GM21360 (cell line): ENCODE measurements at regions not wholly inside any gene's neighbourhood (a gene's known extent, or its start where the extent isn't known, plus 50 kb on each side); places are given as distances from the start of the nearest gene placed in this dataset.

Experiments
- ATAC-seq: cut with Tn5 transposase; IDR thresholded peaks from one replicate; pipeline ENCODE4 v1.9.1; 2021; ENCODE audit warnings: mild to moderate bottlenecking, moderate library complexity; ENCODE audit not compliant: unreplicated experiment

- no peak for ATAC-seq
Measured at GRCh38 chr11:43574949-43575912, 105.3 kb upstream of the HSD17B12 start.

- no peak for ATAC-seq
Measured at GRCh38 chr11:43575913-43576310, 104.6 kb upstream of the HSD17B12 start.

GRCh38 chr11:43576320-43576802 lies 104.2 kb upstream of the HSD17B12 start:
- ATAC-seq = no peak

GRCh38 chr11:43576803-43577521 lies 103.6 kb upstream of the HSD17B12 start:
- ATAC-seq = no peak

GRCh38 chr11:43577566-43578264 lies 102.8 kb upstream of the HSD17B12 start:
- no peak for ATAC-seq

- no peak for ATAC-seq
Measured at GRCh38 chr11:43578346-43579170, 102.0 kb upstream of the HSD17B12 start.

GRCh38 chr11:43579171-43579918 lies 101.2 kb upstream of the HSD17B12 start:
- ATAC-seq = no peak

GRCh38 chr11:43579919-43580276 lies 100.6 kb upstream of the HSD17B12 start:
- ATAC-seq = no peak

GRCh38 chr11:43580735-43581369 lies 99.7 kb upstream of the HSD17B12 start:
- ATAC-seq = no peak

- ATAC-seq = no peak
Measured at GRCh38 chr11:43581370-43582023, 99.0 kb upstream of the HSD17B12 start.

GRCh38 chr11:43582024-43582862 lies 98.3 kb upstream of the HSD17B12 start:
- ATAC-seq = no peak

- ATAC-seq = no peak
Measured at GRCh38 chr11:43582863-43583462, 97.6 kb upstream of the HSD17B12 start.

GRCh38 chr11:43583548-43583947 lies 97.0 kb upstream of the HSD17B12 start:
- no peak for ATAC-seq

GRCh38 chr11:43585877-43586608 lies 94.5 kb upstream of the HSD17B12 start:
- no peak for ATAC-seq

- no peak for ATAC-seq
Measured at GRCh38 chr11:43589601-43590250, 90.8 kb upstream of the HSD17B12 start.

- no peak for ATAC-seq
Measured at GRCh38 chr11:43601511-43601910, 79.0 kb upstream of the HSD17B12 start.
